LHCN-M2 (cell line): ENCODE measurements at regions not wholly inside any gene's neighbourhood (a gene's known extent, or its start where the extent isn't known, plus 50 kb on each side); places are given as distances from the start of the nearest gene placed in this dataset.
"Not testable (repeated sequence)": the region's sequence is repeated elsewhere in the genome, so short reads cannot be mapped to it uniquely, and the experiment has no call there.

Experiments used
- DNase-seq: peaks from one replicate; pipeline ENCODE4 v3.0.0-alpha.2; 2012; ENCODE audit warnings: low read depth

DNA sequence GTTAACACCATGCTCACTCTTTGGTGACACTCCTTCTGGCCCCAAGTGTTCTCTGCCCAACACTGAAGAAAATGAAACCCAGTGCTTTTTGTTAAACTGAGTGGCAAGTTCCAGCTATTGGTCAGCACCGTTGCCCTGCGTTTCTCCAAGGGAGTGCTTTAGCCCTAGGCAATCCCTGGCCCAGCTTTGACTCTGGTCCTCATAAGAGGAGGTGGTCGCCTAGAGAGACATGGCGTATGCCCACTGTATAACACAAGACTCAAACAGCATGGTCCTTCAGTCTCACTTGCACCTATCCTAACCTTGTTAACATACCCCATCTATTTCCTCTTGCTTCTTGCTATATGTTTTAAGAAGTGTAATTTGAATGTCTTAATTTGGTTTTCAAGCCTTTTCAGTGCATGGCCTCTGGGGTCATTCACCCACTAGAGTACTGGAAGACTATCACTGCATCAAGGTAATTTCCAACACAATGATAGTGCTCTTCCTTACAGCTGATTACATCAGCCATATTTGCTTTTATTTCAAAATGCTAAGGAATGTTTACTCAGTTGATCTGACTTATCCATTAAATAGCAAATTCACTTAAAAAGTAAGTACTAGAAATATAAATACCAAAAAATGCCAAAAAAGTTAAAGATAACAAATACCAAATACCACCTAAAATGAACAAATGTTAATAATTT lies 190.5 kb upstream of the SOX21 start:
- DNase-seq, result no peak

DNA sequence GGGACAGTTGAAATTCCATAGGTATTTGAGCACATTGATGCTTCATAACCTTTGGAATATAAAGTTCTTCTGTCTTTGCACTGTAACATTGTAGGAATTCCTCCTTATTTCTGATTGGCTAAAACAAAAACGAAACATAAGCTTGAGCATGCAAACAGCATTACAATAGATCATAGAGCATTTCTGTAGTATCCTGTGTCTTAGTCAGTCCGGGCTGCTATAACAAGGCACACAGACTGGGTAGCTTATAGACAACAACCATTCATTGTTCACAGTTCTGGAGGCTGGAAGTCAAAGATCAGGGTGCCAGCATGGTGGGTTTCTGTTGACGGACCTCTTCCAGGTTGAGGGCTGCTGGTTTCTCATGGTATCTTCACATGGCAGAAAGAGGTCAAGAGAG lies 188.7 kb upstream of the SOX21 start:
- no peak for DNase-seq

DNA sequence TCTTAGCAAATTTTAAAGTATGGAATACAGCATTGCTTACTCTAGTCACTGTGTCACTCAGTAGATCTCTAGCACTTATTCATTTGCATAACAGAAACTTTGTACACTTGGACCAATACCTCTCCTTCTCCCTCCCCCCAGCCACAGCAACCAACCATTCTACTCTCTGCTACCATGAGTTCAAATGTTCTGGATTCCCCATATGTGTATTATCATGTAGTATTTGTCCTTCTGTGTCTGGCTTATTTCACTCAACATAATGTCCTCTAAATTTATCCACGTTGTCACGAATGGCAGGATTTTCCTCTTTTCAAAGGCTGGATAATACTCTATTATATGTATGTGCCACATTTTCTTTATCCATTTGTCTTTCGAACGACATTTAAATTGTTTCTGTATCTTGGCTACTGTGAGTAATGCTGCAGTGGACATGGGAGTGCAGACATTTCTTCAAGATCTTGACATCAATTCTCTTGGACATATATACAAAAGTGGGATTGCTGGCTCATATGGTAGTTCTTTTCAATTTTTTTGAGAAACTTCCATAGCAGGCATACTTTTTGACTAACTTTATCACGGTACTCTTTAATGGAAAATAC lies 184.5 kb upstream of the SOX21 start:
- DNase-seq, result no peak

DNA sequence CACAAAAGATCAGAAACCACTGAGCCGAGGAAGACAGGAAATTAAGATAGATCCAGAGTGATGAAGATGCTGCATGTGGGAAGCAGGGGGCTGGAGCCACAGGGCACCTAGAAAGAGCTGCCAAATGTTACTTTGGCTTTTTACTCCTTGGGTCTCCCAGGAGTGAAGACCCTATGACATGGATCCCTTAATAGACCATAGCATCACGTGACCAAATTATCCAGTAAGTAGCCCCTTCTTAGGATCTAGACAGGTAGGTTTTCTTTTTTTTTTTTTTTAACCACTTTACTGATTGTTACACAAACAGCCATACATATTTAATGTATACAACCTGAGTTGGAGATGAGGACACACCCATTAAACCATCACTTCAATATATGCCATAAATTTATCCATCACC lies 183.9 kb upstream of the SOX21 start:
- DNase-seq, result no peak

DNA sequence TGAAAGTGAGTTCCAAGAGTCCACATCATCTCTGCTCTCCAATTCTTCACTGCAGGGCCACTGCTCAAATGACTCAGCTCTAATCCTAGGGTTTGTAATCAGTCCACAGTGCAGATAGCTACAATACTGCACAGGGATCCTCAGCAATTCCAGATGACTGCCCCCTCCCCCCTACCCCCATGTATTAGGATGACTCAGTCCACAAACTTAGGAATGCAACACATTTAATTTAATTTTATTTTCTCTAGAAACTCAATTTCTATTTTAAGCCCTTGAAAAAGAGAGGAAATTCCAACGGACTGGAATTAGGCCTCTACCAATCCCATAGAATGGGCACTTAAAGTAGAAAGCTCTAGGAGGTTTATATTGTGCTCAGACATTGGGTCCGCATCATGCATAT lies 173.8 kb upstream of the SOX21 start:
- DNase-seq, result no peak

DNA sequence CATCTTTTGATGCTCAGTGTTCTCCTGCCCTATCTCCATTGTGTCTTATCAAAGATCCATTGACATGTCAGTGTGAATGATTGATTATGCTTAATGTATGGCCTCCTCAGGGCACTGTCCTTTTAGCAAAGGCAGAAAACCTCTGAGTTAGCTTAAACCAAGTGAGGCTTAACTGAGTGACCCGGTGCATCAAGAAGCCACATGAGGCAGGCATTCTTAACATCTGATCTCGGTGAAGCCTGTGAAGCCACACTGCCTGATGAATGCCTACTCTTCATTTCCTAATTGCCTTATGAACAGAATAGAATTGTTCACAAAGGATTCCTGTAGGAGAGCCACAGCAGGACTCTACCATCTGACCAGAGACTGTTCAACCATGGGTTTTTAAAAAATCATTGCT lies 168.1 kb upstream of the SOX21 start:
- DNase-seq, result no peak

DNA sequence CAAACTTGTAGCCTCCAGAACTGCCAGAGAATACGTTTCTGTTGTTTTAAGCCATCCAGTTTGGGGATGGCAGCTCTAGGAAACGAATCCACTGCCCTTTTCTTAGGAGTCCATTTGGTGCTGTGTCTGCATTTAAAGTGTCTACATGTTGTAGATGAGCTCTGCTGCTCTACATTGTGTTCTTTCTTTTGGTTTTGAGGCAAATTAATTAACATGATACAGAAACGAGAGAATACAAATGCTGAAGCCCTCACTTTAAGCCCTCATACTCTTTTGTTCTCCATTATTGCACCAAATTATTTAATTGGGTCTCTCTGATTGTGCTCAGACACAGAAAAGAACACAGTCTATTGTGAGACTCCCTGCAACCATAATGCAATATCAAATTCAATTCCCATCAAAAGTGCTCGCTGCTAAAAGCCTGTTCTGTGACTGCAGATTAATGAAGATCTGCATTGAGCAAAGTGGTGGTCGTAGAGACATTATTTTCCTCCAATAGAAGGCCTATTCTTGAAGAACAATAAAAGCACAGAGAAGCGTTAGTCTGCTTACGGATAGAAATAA lies 166.3 kb upstream of the SOX21 start:
- DNase-seq, result no peak

DNA sequence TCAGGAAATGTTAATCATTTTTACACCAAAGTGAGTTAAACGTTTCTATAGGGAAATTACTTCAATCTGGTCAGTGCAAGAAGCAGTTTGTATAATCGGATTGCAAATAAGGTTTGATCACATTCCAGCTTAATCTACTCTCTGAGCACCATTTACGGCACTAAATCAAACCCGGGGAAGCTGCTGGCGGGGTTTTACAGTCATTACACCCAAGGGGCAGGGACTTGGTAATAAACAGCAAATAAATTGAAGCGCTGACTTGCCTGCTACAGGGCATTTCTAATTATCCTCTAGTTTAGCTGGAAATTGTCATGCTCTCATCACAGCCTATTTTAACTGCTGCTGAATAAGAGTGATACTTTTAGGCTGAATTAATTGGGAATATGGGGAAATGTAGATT lies 152.1 kb upstream of the SOX21 start:
- DNase-seq, result no peak

DNA sequence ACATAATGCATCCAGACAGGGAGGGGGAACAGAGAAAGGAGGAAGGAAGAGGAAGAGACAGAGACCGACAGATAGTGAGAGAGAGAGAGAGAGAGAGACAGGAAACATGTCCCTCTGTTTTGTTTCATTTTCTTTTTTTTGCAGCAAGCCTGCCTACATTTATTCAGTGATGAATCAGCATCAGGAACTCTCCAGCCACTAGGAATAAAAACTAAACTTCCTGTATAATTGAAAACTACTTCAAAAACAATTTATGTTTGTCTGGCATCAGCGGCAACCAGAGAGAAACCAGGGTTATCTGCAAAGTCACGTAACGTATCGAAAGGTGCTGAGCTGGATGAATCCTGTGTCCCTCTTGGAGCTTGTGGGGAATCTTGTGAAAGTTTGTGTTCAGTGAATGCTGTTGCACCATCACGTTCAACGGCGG lies 148.6 kb upstream of the SOX21 start:
- no peak for DNase-seq

DNA sequence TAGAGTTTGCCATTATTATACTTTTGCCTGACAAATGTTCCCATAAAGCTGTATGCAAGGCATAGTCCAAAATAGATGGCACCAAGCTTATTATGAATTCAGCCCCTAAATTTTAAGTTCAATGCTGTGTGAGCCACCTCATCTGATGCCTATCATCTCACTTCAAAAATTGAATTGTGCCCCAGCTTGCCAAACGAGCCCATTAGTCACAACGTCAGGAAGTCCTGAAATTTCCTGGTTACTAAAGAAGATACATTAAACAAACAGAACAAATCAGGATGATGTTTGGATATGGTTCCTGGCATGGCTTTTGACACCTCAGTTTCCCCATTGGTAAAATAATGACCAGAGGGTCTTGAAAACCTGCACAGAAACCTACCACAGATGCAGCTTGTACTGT lies 147.5 kb upstream of the SOX21 start:
- DNase-seq, result no peak

DNA sequence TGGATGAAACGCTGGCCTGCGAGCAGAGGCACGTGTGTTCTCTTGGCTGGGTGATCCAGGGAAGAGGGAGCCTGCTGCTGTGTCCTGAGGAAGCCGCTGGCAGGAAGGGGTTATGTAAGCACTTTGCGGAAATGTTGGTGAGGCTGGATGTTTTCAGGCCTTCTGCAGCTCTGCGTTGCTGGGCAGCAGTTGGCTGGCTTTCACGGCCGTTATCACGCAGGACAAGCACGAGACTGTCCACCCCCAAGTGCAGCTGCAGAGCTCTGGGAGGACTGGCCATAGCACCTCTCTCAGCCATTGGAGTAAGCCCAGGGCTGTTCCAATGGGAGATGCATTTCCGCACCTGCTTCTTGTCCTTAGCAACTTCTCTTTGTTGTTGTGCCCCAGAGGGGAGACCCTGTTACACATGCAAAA lies 146.9 kb upstream of the SOX21 start:
- DNase-seq, result no peak

DNA sequence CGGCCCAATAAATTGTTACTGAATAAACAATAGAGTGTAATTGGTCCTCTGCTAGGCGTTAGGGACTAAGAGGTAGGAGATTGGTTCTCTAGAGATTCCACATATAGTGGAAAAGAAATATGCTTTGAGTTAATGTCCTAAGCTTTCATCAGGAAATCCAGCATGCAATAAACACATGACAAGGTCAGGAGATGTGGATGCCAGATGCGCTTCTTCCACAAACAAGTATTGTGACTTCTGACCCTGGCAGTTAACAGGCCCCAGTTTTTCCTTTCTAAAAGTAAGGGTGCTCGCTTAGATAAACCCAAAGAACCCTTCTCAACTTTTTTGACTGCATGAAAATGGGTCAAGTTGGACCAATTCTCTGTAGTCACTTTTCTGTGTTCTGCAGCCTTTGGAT lies 146.5 kb upstream of the SOX21 start:
- no peak for DNase-seq

DNA sequence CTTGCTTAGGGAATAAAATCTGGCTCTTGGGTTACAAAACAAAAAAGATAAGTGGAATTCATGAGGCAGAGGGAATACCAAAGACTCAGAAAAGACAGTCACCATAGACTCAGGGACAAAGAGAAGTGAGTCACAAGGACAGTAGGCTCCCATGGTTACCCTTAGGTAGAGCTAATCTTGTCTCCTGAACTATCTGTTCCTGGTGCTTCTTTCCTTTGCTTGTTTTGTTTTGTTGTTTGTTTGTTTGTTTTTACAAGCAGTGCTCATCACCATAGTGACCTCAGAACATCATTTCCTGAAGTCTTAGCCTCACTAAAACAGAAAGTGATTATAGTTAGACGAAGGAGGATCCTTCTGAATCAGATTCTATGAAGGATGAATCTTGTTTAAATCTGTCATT lies 142.3 kb upstream of the SOX21 start:
- DNase-seq, result no peak

DNA sequence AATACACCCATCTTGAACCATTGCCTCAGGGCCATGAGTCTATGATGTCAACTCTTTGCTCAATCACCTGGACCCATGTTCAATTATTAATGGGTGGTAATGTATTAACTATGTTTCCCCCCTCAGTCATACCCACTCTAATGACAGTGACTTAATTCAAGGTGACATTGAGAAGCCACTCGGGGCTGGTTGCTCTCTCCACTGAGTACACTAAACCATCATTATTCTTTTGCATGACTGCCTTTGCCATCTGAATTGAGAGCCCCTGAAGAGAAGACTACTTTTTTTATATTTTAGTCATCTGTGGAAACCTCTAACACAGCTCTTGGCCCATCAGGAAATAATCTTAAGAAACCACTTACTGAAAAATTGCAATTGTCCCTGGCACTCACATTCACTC lies 139.2 kb upstream of the SOX21 start:
- DNase-seq, result no peak

DNA sequence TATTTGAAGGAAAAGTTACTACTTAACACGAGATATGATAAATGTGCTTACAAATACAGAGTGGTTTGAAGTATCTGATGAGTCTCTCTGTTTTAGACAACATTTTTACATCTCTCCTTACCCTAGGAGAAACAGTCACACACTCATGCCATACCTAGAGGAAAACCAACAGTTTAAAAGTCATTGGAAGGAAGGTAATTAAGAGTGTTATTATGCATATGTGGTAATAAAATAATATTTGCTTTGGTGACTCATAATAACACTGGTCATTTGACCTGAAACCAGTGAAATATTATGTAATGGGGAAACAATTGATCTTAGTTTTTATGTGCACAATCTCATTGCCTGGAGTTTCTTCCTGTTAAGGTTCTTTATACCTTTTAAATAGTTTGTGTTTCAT lies 136.9 kb upstream of the SOX21 start:
- no peak for DNase-seq

DNA sequence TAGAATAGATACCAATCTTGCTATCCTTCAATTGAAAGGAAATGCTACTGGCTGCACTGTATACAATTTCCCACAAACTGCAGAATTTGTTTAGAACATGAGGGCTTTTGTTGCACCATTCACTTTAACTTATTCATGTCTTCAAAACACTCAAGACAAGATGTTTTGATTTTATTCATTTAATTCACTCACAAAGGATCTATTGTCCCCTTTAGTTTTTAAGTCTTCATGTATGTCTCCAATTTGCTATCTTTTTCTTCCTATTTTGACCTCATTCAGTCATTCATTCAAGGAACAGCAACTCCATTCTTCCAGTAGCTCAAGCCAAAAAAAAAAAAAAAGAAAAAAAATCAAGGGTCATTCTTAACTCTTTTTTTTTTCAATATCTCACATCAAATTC lies 130.6 kb upstream of the SOX21 start:
- DNase-seq, result no peak

DNA sequence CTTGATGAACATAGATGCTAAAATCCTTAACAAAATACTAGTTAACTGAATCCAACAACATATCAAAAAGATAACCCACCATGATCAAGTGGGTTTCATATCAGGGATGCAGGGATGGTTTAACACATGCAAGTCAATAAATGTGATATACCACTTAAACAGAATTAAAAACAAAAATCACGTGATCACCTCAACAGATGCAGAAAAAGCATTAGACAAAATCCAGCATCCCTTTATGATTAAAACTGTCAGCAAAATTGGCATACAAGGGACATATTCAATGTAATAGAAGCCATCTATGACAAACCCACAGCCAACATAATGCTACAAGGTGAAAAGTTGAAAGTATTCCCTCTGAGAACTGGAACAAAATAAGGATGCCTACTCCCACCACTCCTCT lies 124.7 kb upstream of the SOX21 start:
- not testable (repeated sequence) for DNase-seq

DNA sequence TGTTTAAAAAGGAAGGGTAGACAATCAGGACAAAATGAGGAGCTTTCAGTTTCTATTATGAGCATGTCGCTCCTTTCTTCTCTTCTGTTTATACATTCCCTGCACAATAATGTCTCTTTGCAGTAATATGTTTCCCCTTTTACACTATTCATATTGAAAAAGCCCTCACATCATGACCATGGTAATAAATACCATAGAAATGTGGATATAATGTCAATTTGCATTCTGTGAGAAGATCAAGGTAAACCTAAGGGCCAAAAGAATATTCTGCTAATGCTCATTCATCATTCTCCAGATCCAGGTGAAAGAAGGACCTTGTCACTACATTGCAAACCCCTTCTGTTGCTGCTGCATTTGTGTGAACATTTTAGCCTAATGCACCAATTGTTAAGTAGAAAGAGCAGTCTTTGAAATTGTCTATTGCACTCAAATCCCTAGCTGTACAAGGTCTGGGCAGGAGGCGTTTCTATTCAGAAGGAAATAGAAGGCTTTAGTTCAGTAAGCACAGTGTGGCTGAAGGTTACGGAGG lies 117.6 kb upstream of the SOX21 start:
- DNase-seq, result no peak

DNA sequence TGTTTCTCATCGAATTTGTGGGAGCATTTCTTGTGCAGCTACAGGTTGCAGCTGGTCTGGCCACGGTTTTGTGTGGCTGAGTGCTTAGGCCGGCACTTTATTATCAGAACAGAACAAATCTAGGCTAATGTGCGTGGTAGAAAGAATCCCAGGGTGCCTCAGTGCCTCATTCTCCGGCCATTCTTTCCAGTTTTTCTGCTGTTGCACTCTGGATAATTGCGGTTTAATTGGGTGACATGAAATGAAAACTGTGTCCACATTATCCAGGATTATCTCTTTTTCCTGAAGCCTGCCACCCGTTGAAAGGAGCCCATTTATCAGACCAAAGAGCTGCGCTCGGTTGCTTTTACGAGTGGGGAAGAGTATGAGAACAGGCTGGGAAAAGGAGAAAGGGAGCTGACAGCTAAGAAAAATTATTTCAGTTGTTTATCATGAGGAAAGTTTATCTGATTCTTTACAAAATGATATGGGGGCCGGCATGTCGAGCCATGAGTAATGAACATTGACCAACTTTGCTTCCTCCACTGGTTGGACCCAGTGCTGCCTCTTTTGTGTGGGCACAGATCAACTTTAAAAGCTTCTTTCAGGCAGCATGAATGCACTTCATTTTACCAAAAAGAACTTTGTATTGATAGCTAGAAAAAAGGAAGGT lies 117.0 kb upstream of the SOX21 start:
- DNase-seq, result no peak

DNA sequence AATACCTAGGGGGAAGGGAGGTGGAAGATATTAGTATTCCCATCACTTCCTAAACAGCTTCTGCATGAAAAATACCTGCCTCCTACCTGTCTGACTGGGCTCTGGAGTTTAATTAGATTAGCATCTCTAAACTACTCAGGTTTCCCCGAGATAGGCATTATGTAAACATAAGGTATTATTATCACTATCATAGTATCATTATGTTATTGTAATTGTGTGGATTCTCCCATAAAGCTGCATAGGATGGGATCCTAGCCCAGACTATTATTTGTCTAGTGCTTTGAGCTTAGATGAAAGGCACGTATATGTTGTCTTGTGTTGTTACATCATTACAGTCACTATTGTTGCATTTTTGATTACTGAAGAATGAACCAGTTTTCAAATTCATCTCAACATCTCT lies 115.2 kb upstream of the SOX21 start:
- DNase-seq, result no peak

DNA sequence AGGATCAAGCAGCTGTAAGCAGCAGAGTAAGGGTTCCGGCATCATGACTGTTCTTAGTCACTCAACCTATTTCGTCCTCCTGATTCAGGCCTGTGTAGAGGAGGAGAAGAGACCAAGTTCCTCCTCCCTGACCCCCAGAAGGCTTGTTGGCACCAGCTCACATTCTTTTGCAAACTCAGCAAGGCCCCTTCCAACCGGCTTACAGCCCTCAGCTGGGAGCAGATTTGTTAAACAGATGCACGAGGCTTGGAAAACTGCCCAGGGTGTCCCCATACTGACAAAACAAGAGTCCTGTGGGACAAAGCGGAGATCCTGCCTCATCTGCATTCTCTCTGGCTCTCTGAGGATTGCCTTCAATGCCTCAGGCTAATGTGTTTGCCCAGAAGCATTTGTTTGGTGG lies 113.2 kb upstream of the SOX21 start:
- DNase-seq, result peak; percentile 10

DNA sequence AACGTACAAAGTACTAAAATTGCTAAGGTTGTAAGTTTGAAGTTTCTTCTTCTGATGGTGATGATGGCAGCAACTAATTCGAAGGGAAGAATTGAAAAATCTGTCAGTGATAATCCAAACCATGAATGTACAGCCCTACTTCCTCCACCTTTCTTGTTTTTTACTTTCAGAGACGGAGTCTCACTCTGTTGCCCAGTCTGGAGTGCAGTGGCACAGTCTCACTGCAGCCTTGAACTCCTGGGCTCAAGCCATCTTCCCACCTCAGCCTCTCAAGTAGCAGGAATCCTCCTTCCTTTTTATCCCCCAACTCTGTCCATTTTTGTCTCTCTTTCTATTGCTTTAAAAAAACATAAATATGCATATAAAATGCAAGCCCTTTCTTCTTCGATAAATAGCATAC lies 112.3 kb upstream of the SOX21 start:
- DNase-seq, result no peak

DNA sequence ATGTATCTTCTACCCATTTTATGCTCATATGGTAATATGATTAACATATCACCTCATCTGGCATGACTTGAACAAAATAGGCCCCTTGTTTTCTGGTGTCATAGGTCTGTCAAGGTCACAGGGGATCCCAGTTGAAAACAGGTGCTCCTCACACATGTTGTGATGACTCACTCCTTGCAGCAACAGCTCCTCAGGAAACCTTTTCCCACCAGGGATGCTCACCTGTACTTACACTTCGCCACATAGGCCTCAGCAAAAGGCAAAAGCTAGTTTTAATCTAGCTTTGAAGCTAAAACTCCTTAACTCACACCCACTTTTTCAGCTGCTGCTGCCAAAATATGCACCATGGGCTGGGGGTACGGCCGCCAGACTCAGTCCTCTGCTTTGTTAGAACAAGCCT lies 110.0 kb upstream of the SOX21 start:
- no peak for DNase-seq
